H1 (cell line): ENCODE measurements at regions not wholly inside any gene's neighbourhood (a gene's known extent, or its start where the extent isn't known, plus 50 kb on each side); places are given as distances from the start of the nearest gene placed in this dataset.

Experiments used
- CTCF ChIA-PET: fragments of 300-600 bp; sonication (Branson Sonifier 250); formaldehyde crosslinking; loops from one replicate; lab custom pipeline; 2021; ENCODE audit not compliant: partially characterized antibody; lab: Charles Lee
- POLR2A ChIA-PET: fragments of 300-600 bp; sonication (Branson Sonifier 250); formaldehyde crosslinking; loops from one replicate; lab custom pipeline; 2021; ENCODE audit warnings: inconsistent platforms; ENCODE audit not compliant: partially characterized antibody; lab: Charles Lee
- DNase-seq, 2 experiments: peaks; one replicate each; pipeline versions ENCODE4 v3.0.0 to v3.0.0-alpha.2; 2010 to 2022; ENCODE audit warnings: low spot score in 2 of 2, low read depth in 1 of 2, mixed read lengths in 1 of 2
- FAIRE-seq: peaks from 2 replicates; lab custom pipeline; 2011; peaks lifted over from hg19 to GRCh38; lab: Jason Lieb, UNC
- H2AFZ ChIP-seq: 2 replicates; pipeline ENCODE4 v1.8.1; 2012; ENCODE audit warnings: low read length, inconsistent platforms
- H2AK5ac ChIP-seq: 2 replicates; pipeline ENCODE4 v1.6.1; 2013; ENCODE audit warnings: low read depth, low read length
- H2BK120ac ChIP-seq: replicated peaks from 2 replicates; pipeline ENCODE3; 2013; ENCODE audit warnings: low read depth, low read length, inconsistent platforms
- H2BK12ac ChIP-seq: 2 replicates; pipeline ENCODE4 v1.6.1; 2013; ENCODE audit warnings: low read depth, low read length
- H2BK15ac ChIP-seq: 2 replicates; pipeline ENCODE4 v1.6.1; 2013; ENCODE audit warnings: low read length
- H2BK20ac ChIP-seq: 2 replicates; pipeline ENCODE4 v1.6.1; 2013; ENCODE audit warnings: low read length
- H2BK5ac ChIP-seq: 2 replicates; pipeline ENCODE4 v1.6.1; 2013; ENCODE audit warnings: low read depth, low read length
- H3K14ac ChIP-seq: 2 replicates; pipeline ENCODE4 v1.6.1; 2013; ENCODE audit warnings: inconsistent platforms; ENCODE audit not compliant: insufficient read length
- H3K18ac ChIP-seq: 2 replicates; pipeline ENCODE4 v1.6.1; 2013; ENCODE audit warnings: low read length; ENCODE audit errors: extremely low read depth
- H3K23ac ChIP-seq: 2 replicates; pipeline ENCODE4 v1.6.1; 2013; ENCODE audit warnings: inconsistent platforms; ENCODE audit not compliant: insufficient read length
- H3K23me2 ChIP-seq: 2 replicates; pipeline ENCODE4 v1.6.1; 2013; ENCODE audit warnings: low read depth, low read length
- H3K27ac ChIP-seq: 2 replicates; pipeline ENCODE4 v1.6.1; 2011; ENCODE audit warnings: low read depth, low read length, inconsistent platforms
- H3K27me3 ChIP-seq, 4 experiments: replicated peaks in 1 of 4; 1 replicate in 1 of 4; 2 replicates in 3 of 4; pipeline versions ENCODE4 v1.6.1 to v1.8.1; 2011 to 2013; ENCODE audit warnings: low read length in 3 of 4, mild to moderate bottlenecking in 3 of 4, inconsistent platforms in 2 of 4, mixed read lengths in 2 of 4, moderate library complexity in 1 of 4; ENCODE audit not compliant: control insufficient read depth in 3 of 4, insufficient read depth in 3 of 4; ENCODE audit errors: extremely low read depth in 1 of 4
- H3K36me3 ChIP-seq, 4 experiments: 2 replicates each; pipeline versions ENCODE4 v1.6.1 to v1.8.1; 2011 to 2013; ENCODE audit warnings: mild to moderate bottlenecking in 4 of 4, low read length in 3 of 4, moderate library complexity in 2 of 4, control low read depth in 1 of 4, inconsistent platforms in 1 of 4; ENCODE audit not compliant: insufficient read depth in 4 of 4, control insufficient read depth in 2 of 4
- H3K4ac ChIP-seq: replicated peaks from 2 replicates; pipeline ENCODE3; 2013; ENCODE audit warnings: low read length, low read depth, mixed read lengths, inconsistent platforms; ENCODE audit not compliant: insufficient read length
- H3K4me1 ChIP-seq, 4 experiments: replicated peaks in 1 of 4; 1 replicate in 1 of 4; 2 replicates in 3 of 4; pipeline versions ENCODE4 v1.6.1 to v1.8.1; 2011 to 2013; ENCODE audit warnings: low read length in 3 of 4, inconsistent platforms in 2 of 4, mixed read lengths in 1 of 4; ENCODE audit not compliant: insufficient read depth in 4 of 4, control insufficient read depth in 3 of 4
- H3K4me2 ChIP-seq, 2 experiments: 2 replicates each; pipeline versions ENCODE4 v1.6.1 to v1.8.1; 2011 to 2013; ENCODE audit warnings: low read depth in 2 of 2, low read length in 2 of 2, control low read depth in 1 of 2, inconsistent platforms in 1 of 2, mild to moderate bottlenecking in 1 of 2; ENCODE audit not compliant: insufficient read depth in 1 of 2
- H3K4me3 ChIP-seq, 4 experiments: fragments of 200-600, 300-600 bp in 1 of 4; sonication (generic), shearing (Covaris generic), sonication (Bioruptor Twin) in 1 of 4; 2 replicates each; pipeline versions ENCODE4 v1.5.1 to v1.8.1; 2011 to 2016; ENCODE audit warnings: low read length in 4 of 4, low read depth in 3 of 4, control low read depth in 2 of 4, inconsistent platforms in 2 of 4, mild to moderate bottlenecking in 2 of 4, mixed read lengths in 1 of 4, moderate library complexity in 1 of 4; ENCODE audit not compliant: insufficient read depth in 2 of 4; ENCODE audit errors: extremely low read depth in 1 of 4
- H3K56ac ChIP-seq: replicated peaks from 2 replicates; pipeline ENCODE3; 2013; ENCODE audit warnings: low read depth, mild to moderate bottlenecking, mixed read lengths, low read length, inconsistent platforms; ENCODE audit not compliant: insufficient read length
- H3K79me1 ChIP-seq: 2 replicates; pipeline ENCODE4 v1.6.1; 2013; ENCODE audit warnings: low read depth, low read length, control low read depth
- H3K79me2 ChIP-seq, 2 experiments: 2 replicates each; pipeline versions ENCODE4 v1.6.1 to v1.8.1; 2012 to 2013; ENCODE audit warnings: low read length in 2 of 2, mild to moderate bottlenecking in 2 of 2, inconsistent platforms in 1 of 2; ENCODE audit not compliant: insufficient read depth in 2 of 2, control insufficient read depth in 1 of 2
- H3K9ac ChIP-seq, 4 experiments: replicated peaks in 1 of 4; 1 replicate in 1 of 4; 2 replicates in 3 of 4; pipeline versions ENCODE4 v1.6.1 to v1.8.1; 2011 to 2013; ENCODE audit warnings: low read depth in 3 of 4, low read length in 3 of 4, control low read depth in 2 of 4, mild to moderate bottlenecking in 2 of 4, moderate library complexity in 2 of 4, inconsistent platforms in 1 of 4; ENCODE audit errors: extremely low read depth in 1 of 4
- H3K9me3 ChIP-seq, 2 experiments: 2 replicates each; pipeline versions ENCODE4 v1.6.1 to v1.8.1; 2012 to 2013; ENCODE audit warnings: mild to moderate bottlenecking in 2 of 2, moderate library complexity in 2 of 2, control low read depth in 1 of 2, inconsistent platforms in 1 of 2, low read depth in 1 of 2, low read length in 1 of 2, mixed read lengths in 1 of 2; ENCODE audit not compliant: insufficient read depth in 2 of 2
- H4K20me1 ChIP-seq, 2 experiments: replicated peaks in 1 of 2; 2 replicates each; pipeline versions ENCODE3 to v1.8.1; 2011 to 2013; ENCODE audit warnings: inconsistent platforms in 2 of 2, low read length in 2 of 2, mild to moderate bottlenecking in 1 of 2; ENCODE audit not compliant: insufficient read depth in 2 of 2, control insufficient read depth in 1 of 2
- H4K5ac ChIP-seq: 2 replicates; pipeline ENCODE4 v1.6.1; 2013; ENCODE audit warnings: low read length, low read depth, mixed read lengths, inconsistent platforms; ENCODE audit not compliant: insufficient read length
- H4K8ac ChIP-seq: 2 replicates; pipeline ENCODE4 v1.8.0; 2013; ENCODE audit warnings: mild to moderate bottlenecking, moderate library complexity, low read length, inconsistent platforms; ENCODE audit not compliant: insufficient read depth; ENCODE audit errors: extremely low read depth
- H4K91ac ChIP-seq: replicated peaks from 2 replicates; pipeline ENCODE3; 2013; ENCODE audit warnings: low read length, mixed read lengths, inconsistent platforms; ENCODE audit not compliant: insufficient read length
- SUZ12 ChIP-seq: fragments of 200-600 bp; sonication (generic); IDR thresholded peaks from 2 replicates; pipeline ENCODE4 v1.6.1; 2012; ENCODE audit warnings: mild to moderate bottlenecking, inconsistent platforms, low read length, moderate library complexity, mixed read lengths
- WGBS, 2 experiments: shearing (Covaris generic) in 1 of 2; methylation state at CpG; one replicate each; pipeline versions ENCODE4 v1.1.6 to v1.1.7; 2013 to 2015; ENCODE audit warnings: low lambda C conversion rate in 2 of 2, mixed read lengths in 2 of 2, inconsistent platforms in 1 of 2, low coverage in 1 of 2, missing lambda C conversion rate in 1 of 2; ENCODE audit not compliant: insufficient replicate concordance in 2 of 2, insufficient coverage in 1 of 2, insufficient read length in 1 of 2; ENCODE audit errors: extremely low coverage in 1 of 2, missing lambda C conversion rate in 1 of 2; 5-methylcytosine and 5-hydroxymethylcytosine counted together

DNA sequence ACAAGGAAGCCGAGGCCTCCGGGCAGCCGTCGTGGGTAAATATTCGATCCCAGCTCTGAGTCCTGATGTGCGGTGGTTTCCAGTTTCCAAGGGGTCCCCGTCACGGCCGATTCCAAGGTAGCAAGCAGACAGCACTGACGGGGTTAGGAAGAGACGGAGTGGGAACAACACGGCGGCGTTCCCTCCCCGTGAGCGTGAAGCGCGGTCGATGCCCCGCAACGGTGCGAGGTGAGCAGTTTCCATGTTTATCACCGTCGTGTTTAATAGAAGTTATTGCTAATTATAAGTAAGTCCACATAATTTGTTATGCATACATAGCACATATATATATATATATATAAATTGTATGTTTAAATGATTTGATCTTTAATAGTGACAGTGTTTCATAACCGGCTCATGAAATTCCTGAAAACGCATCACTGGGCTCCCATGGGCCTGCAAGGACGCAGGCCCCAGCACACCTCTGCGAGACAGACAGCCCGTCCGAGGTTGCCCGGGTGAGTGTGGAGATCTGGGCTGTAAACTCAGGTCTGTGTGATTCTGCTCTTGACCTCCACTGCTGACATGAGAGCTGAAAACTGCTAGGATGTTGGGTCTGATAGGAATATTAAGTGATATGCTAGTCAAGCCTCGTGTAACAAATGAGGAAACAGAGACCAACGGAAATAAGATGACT, 243.5 kb upstream of the SALL3 start:
- FAIRE-seq (no peak), DNase-seq (no peak)
- Histone ChIP-seq H3K9me3 (no peaks in the 10 kb centered on the region), H3K27me3 (no peaks in the 10 kb centered on the region), H3K9ac (no peak overlapping the region), H3K27ac (no peak overlapping the region), H4K20me1 (peaks cover 0 to 5% of the 10 kb centered on the region in 2 experiments), H3K4me1 (no peaks in the 10 kb centered on the region; a peak in 1 of 7 replicates), H2AK5ac (no peak overlapping the region), H3K4me2 (no peak overlapping the region), H4K91ac (no peak overlapping the region), H3K36me3 (no peaks in the 10 kb centered on the region), H4K5ac (no peak overlapping the region), H3K23me2 (peaks cover 12% of the 10 kb centered on the region; the same call in 1 of the 2 replicates), H3K79me2 (no peaks in the 10 kb centered on the region), H3K4me3 (no peak overlapping the region), H2BK120ac (no peak overlapping the region), H2BK15ac (no peak overlapping the region), H3K79me1 (no peaks in the 10 kb centered on the region), H2AFZ (no peak overlapping the region), H2BK5ac (no peak overlapping the region), H3K4ac (no peak overlapping the region), H3K14ac (no peak overlapping the region), H4K8ac (no peak overlapping the region), H3K56ac (no peak overlapping the region), H3K18ac (no peak overlapping the region), H2BK12ac (peak overlapping the region; percentile 4; the same call in 1 of the 2 replicates), H3K23ac (no peak overlapping the region), H2BK20ac (no peak overlapping the region)
- 93% methylated on average over 33 of the region's 33 CpGs; no CpG with 5 or more reads in 1 of the 2 experiments for WGBS, 2 experiments
- ChIA-PET CTCF (no interaction called here), POLR2A (no interaction called here)
- TF ChIP-seq SUZ12, result no peak
